Fibroblast of skin of back (primary cell): ENCODE measurements at regions not wholly inside any gene's neighbourhood (a gene's known extent, or its start where the extent isn't known, plus 50 kb on each side); places are given as distances from the start of the nearest gene placed in this dataset.
"Not testable (repeated sequence)": the region's sequence is repeated elsewhere in the genome, so short reads cannot be mapped to it uniquely, and the experiment has no call there.

ENCODE experiments used
- DNase-seq: peaks from one replicate; pipeline ENCODE4 v3.0.0-alpha.2; 2013

DNA sequence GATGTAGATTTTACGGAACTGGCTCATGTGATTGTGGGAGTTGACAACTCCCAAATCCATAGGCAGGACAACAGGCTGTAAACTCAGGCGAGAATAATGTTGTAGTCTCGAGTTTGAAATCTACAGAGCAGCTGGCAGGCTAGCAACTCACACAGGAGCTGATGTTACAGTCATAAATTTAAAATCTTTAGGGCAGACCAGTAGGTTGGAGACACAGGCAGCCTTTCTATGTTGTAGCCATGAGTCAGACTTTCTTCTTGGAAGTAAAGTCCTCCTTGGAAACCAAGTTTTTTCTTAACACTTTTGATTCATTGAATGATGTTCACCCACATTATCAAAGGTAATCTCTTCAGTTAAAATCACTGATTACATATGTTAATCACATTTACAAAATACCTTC is 89.1 kb upstream of the ALCAM start:
- peak; percentile 57 for DNase-seq

- DNase-seq = no peak
Measured at GRCh38 chr3:105278688-105279087, 88.0 kb upstream of the ALCAM start.

DNA sequence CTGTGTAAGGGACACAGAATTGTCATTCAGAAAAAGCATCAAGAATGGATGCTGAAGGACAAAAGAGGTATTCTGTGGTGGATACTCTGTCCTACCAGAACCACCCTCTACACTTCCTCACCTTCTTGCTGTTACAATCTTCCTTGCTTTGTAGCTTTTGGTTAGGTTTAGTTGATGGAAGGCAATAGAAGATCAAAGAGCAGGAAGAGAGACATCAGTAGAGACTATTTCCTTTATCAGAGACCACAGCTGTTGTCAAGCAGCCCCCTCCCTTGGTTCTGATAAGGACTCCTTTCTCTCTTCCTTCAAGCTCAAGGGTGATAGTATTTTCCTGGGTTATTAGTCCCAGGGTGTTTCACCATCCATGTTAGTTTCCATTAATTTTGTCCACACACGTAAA is 84.7 kb upstream of the ALCAM start:
- no peak for DNase-seq

- peak; percentile 65 for DNase-seq
Measured at GRCh38 chr3:105284876-105285275, 81.8 kb upstream of the ALCAM start.

DNA sequence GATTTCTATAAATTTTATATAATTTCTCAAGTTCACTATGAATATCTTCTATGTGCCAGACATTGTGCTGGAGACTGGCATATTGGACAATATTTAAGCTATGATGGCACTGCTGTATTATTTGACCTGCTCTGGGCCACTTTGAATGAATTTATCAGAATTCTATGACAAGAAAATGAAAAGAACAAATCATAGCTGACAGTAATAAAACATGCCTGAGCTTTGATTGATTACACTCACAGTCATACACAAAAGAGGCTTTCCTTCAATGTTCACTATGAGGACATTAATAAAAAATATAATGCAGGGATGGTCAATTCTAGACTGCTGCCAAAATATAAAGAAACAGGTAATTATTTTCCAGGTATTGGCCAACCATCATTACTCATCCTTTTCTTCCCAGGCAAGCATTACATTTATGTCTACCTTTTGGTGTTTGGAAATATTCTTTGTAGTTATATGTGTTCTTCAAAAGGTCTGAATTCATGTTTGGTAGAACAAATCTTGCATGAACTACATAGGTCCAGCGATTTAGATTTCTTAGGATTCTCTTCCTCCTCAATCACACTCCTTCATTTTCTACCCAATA is 81.0 kb upstream of the ALCAM start:
- DNase-seq = no peak

GRCh38 chr3:105293441-105293840 is 73.3 kb upstream of the ALCAM start:
- DNase-seq = peak; percentile 5

DNA sequence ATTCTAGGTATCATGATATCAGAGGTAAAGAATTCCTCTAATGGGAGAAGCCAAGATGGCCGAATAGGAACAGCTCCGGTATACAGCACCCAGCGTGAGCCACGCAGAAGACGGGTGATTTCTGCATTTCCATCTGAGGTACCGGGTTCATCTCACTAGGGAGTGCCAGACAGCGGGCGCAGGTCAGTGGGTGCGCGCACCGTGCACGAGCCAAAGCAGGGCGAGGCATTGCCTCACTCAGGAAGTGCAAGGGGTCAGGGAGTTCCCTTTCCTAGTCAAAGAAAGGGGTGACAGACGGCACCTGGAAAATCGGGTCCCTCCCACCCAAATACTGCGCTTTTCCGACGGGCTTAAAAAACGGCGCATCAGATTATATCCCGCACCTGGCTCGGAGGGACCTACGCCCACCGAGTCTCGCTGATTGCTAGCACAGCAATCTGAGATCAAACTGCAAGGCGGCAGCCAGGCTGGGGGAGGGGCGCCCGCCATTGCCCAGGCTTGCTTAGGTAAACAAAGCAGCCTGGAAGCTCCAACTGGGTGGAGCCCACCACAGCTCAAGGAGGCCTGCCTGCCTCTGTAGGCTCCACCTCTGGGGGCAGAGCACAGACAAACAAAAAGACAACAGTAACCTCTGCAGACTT is 70.4 kb upstream of the ALCAM start:
- DNase-seq = not testable (repeated sequence)

GRCh38 chr3:105304487-105304886 is 62.2 kb upstream of the ALCAM start:
- DNase-seq = no peak

DNA sequence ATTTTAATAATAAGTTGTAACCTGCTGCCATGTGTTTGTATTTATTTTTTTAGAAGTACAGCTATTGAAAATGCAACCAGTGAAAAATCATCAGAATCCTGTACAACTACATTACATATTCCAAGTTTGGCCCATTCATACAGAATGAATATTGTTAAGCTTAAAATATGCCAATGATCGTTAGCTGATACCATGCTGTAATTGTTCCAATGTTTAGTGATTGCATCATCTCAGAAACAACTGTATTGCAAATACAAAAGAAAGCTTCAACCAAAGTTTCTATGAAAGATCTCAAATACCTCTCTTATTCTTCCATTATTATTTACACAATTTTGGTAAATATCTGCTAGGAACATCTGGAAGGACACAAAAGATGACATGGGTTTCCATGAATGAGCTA is 51.6 kb upstream of the ALCAM start:
- no peak for DNase-seq

GRCh38 chr3:105315815-105316214 is 50.9 kb upstream of the ALCAM start:
- no peak for DNase-seq

DNA sequence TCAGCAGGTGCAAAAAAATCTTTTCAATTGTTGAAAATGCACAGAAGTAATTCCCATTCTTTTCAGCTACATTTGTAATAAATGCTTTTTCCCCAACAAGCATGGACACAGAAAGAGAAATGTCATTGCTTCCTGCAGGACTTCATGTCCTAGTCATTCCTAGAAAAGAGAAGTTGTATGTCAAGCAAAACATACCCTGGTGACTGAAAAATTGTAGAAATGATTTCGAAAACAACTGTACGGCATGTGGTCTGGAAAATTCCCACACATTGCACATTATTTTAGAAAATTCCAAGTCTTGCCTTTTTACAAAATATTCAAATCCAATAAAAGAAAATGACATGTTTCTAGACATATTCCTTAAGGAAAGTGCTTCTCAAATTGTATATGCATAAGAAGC is 50.4 kb upstream of the ALCAM start:
- no peak for DNase-seq
